ENCODE measurements at regions not wholly inside any gene's neighbourhood (a gene's known extent, or its start where the extent isn't known, plus 50 kb on each side); places are given as distances from the start of the nearest gene placed in this dataset.

DNA sequence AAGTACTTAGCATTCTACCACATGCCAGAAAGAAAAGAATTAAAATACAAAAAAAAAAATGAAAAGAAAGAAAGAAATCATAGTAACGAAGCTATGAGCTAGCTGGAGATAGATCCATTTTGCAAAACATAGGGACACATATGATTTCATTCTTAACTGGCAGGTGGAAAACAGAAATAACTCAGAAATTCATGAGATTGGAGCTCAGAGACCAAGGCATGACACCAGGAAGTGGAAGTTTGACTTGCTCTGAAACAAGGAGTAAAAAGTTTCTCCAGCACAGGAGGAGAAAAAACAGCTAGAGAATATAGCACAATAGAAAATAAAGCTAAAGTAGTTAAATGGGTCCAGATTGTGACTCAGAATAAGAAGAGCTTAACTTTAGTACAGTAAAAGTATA is 278.1 kb downstream of the ZEB2 start:
- no peak for DNase-seq

DNA sequence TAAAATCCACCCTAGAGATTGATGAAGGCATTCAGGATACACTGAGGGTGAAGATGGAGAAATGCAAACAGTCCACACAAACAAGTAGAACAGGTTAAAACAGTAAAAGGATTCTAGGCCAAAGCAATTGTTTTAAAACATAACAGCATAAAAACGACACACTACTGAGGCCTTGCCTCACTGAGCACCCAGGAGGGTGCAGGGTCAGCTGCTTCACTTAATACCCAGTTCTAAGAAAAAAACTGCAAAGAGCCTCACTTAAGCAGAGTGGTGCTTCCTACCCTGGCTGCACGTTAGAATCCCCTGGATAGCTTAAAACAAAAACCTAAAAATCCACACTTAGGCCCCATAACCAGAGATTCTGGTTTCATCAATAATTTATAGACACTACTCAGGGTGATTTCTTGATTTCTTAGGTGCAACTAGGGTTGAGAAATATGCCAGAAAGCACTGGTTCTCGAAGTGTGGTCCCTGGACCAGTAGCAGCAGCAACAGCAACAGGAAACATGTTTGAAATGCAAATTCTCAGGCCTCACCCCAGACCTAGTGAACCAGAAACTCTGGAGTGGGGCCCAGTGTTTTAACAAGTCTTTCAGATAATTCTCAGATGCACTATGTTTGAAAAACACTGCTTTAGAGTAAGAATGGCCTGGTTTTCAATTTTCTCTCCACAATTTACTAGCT is 279.1 kb downstream of the ZEB2 start:
- no peak for DNase-seq

DNA sequence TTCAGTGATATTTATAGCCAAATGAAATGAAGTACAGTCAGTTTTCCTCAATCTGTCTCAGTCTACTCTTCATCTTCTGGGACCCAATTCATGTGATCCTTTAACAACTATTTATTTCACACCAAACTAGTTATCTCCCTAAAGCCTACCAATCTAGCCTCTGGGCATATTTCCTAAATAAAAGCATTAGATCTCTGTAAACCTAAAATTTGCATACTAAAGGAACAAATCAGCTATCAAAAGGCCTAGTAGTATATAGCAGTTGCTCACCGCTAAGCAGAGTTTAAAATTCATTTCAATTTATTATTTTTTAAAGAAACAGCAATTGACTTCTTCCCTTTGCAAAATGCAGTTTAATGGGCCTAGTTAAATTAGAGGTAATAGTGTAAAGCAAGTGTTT is 280.2 kb downstream of the ZEB2 start:
- no peak for DNase-seq

DNA sequence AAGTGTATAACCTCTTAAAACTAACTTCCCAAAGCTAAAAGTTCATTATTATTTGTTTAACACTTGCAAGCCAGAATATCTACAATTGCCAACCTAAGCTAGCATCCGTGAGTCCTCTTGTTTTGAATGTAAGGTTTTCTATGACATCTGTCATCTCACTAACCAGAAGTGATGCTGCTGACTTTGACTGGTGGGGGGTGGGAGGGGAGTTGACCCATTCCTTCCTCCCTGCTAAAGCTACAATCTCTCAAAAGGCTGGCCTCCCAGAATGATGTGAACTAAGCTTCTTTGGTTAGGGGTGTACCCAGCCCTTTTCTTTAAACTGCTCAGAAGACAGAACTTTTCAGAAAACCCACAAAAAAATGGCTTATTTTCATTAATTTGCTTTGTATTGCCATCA is 280.6 kb downstream of the ZEB2 start:
- no peak for DNase-seq

DNA sequence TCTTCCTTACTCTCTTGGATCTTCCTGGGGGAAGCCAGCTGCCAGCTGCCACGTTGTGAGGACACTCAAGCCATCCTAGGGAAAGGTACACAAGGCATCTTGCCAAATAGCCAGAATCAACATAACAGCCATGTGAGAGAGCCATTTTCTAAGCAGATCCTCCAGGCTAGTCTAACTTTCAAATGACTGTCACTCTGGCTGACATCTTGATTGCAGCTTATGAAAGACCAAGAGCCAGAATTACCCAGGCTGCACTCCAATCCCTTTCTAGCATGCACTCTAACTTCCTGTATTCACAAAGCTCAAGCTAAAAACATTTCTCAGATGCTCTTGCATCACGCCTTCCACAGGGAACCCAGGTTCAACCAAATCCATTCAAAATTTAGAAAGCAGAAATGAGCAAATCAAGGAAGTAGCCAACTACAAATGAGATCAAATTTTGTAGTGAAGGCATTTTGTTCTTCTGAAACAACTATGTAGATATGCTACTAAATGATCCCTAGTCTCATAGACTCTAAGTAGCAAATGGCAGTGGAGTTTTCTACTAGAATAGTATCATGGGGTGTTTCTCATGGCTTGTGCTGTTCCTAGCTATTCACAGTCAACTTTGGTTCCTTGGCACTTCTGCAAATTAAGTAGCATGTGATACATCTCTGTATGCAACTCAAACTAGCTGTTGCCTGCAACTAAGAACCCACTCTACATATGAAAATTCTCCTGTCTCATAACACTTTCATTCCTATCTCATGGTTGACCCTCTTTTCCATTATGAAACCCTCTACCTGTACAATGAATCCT is 281.9 kb downstream of the ZEB2 start:
- no peak for DNase-seq

DNA sequence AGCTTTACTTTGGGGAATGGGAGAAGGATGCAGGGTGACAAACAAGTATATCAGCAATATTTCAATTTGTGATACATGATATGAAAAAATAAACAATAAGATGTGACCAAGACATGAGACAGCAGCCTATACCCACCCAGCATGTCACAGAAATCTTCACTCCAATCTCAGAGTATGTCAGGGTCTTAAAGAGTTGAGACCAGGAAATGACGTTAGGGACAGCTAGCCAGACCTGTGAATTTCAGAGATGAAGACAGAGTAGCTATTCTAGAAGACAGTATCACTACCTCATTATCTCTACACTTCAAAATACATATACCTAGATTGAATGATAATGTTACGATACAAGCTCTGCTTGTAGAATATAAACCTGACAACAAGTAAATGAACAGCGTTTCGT is 282.8 kb downstream of the ZEB2 start:
- DNase-seq: no peak

DNA sequence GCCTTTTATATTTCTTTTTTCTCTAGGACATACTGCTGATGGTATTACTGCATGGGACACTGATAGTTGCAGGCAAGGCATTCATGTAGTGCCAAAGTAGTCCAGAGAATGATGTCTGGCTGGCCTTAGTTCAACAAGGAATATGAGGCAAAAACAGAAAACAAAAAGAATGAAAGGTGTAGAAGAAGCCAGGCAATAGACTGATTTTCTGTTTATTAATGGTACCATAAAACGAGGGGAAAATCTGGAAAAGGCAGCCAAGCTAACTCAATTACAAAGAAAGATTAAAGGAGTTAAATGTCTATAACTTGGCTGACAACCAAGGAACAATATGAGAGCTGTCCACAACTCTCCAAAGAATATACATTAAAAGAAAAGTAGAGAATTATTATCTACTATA is 284.9 kb downstream of the ZEB2 start:
- no peak for DNase-seq

DNA sequence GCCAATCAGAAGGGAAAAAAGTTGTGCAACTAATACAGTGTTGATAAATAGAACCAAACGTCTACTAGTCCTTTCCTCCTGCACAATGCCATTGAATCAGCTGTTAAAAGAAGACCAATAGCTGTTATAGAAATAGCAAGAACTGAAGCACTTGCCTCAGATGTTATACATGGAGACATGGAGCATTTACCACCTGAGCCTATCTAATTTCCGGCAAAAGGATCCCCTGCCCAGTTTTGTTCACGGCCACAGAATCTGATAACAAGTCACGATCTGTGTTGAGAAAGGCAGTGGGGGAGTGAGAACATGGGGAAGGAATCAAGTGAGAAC is 285.4 kb downstream of the ZEB2 start:
- no peak for DNase-seq

DNA sequence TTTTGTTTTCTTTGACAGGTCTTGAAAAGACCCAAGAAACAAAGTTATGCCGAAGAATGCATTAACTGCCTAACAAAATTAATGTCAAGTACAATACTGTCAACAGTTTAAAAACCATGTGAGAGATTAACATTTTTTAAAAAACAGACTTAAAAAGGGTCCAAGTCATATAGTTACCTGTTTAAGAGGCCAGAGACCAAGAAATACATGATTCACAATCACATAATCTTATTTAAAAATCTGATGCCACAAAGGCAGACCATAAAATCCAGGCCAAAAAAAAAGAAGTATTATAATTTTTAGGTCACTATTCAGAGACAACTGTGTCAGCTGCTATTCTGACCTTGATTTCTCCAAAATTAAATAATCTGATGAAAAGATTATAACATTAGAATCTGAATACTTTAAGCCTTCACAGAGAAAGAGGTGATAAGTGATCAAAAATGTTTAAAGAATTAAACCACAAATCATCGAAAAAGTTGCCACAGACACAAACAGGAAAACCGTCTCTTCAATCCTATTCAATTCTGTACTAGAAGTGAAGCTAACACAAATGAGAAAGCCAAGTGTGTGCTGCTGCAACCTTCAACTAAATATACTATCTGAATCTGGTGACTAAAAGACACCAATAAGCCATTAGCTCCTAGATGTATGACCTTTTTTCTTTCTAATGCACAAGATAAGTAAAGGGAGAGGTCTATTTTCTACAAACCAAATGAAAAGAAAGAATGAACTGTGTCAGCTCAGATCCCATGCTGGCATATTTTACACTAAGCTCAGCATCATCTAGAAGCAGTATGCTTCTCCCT is 286.0 kb downstream of the ZEB2 start:
- DNase-seq: no peak

DNA sequence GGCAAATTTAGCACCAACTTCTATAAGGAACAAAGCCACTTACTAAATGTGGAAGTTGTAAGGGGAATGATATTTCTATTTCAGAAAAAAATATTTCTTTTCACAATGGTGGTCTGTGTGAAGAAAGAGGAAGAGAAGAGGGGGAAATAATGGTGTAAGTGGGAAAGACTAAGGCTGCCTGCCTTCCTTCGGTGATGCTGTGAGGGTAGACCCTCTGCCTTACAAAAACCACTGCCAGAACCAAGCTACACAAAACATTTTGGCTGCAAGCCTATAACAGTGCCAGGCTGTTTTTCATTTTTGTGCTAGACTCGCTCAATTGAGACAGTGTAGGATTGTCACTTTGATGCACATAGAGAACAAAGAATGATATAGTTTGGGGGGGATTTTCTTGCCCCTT is 286.6 kb downstream of the ZEB2 start:
- no peak for DNase-seq

DNA sequence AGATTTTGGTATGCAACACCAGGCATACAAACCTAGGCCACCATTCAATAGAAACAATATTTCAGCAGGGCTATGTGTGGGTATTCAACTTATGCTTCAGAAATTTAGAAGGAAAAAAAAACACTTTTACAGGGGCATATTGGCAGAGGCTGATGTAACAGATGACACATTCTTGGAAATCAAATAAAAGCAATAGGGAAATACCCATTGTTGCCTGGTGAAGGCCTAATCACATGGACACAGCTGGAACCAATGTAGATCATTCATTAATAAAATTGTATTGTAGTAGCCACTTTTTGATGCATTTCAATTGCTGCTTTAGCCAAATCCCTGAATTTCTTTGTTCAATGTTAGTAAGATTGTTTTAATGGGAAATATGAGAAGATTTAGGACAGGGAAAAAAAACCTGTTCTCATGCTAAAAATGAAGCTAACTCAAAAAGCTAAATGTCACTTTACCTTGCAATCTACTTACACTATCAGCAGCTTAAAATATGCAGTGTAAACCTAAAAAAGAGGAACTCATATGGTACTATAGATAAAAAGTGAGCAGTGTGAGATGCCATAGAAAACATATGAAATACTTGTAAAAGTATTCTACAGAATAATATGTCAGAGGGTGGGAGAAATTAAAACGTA is 289.4 kb downstream of the ZEB2 start:
- no peak for DNase-seq

DNA sequence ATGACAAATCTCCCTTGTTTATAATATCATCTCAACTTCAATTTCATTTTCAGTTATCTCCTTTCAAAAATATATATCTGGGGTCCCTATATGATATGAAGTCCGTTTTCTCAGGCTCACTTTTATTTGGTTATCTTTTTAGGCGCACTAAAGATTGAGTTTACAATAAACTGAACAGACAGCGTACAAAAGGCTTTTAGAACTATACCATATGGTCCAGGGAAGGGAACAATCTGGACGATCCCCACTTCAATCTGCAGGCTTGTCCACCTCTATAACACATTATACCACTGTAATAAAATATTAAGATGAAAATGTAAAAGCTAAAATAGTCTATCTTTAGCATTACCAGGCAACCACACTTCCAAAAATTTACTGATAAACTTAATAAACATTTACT is 289.9 kb downstream of the ZEB2 start:
- DNase-seq: no peak

DNA sequence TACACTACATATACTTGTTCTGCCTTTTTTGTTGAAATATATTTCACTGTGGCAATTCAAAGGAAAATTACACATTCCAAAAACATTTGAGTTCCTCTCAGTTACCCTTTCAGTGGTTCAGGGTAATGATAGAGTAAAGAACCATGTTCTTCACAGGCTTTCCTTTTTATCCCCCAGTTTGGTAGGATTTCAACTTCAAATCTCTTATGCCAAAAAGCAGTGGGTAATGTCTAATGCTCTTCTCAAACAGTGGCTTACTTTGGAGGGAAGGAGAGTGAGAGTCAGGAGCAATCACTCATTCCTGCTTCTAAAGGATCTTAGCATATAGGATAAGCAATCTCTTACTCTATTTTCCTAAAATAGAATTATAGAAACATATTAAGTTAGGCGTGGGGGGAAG is 290.6 kb downstream of the ZEB2 start:
- no peak for DNase-seq

DNA sequence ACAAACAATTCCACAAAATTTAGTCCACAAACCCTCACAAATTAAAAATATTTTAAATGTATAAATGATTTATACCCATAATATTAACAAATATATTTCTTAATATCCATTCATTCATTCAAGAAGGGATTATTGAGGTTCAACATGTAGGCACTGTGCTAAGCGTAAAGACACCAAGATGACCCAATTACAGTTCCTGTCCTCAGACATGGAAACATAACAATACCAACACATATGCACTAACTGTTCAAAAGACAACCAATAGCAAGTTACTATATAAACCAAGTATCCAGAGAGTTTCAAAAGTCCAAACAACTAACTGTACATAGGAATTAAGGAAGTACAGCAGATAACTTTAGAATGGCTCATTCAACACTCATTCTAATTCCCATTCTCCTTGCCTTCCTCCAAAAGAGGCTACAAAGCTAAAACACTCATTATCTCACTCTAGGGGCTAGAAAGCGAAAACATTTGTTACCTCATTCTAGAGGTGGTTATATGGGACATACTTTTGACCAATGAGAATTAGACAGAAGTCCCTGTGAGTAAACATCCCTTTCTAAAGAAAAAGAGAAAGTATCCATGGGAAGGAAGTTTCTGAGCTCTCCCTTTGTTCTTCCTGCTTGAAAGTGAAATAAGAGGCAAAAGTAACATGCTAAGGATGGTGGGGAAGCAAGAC is 292.4 kb downstream of the ZEB2 start:
- DNase-seq: no peak

DNA sequence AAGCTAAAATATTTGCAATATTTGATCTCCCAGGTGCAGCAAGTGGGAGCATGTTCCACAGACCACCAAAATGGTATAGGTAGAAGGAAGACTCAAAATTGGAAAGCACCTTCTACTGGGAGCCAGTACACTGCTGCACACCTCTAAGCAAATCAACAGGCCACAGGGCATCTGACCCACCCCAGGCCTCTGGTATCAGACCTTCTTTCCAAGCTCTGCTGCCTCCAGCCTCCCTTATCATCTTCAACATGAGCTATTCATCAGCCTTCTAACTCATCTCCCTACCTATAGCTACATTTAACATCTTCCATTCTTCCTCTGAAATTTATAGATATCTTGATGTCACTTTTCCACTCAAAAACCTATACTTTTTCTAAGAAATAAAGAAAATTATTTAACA is 294.8 kb downstream of the ZEB2 start:
- no peak for DNase-seq

DNA sequence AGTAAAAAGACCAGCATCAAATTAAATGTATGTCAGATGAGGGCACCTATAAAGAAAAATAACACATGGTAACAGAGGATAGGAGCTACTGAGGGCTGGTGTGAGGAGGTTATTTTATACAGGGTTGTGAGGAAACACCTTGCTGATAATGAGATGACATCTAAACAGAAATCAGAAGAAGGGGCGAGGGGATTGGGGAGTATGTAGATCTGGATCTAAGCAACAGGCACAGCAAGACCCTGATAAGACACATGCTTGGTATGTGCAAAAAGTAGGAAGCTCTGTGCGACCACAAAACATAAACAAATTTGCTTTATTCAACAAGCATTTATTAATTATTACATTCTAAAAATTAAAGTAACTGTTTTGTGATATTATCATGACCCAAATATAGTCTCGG is 295.4 kb downstream of the ZEB2 start:
- no peak for DNase-seq

DNA sequence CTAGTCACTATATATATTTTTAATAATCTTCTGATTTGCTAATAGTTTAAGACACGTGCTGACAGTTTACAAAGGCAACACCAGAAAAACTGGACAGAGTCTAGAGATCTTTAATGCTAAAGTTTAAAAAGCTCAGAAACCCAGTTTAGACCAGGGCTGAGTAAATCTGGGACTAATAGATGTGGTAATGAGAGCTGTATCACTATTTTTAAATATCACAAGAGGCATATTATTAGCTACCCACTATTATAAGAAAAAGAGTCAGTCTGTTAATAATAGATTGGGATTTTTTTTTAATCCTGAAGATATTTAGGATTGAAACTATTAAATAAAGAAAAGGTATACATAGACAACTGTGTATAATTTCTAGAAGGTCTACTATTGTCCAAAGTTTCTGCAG is 299.9 kb downstream of the ZEB2 start:
- DNase-seq: no peak

DNA sequence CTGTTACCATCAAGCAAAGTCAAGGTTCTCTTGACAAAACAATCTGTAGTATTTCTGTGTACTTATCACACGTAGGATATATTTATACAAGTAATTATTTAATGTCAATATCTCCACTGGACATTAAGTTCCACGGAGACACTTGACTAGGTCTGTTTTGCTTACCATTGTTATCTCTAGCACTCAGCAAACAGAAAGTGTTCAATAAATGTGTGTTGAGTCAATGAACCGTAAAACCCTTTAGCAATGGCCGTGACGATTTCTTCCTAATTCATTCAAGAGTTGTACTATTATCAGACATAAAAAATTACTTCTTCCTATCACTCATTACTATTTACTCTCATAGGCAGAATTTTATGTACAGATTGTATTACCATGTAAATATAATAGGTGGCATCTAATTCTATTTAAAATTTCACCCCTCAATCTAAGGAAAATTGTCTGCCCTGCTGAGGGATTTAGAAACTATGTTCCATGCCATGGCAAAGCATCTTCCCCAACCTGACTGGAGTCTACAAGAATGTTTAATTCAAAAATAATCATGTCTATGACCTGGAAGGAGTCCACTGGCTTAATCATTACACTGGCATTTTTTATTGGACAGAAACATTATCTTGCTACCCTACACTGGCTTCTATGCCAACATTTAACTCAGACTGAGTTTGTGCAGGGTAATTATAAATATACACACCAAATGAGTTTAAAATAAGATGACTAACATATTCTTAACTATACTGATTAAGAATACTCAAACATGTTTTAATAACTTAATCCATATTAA is 301.9 kb downstream of the ZEB2 start:
- DNase-seq: no peak

DNA sequence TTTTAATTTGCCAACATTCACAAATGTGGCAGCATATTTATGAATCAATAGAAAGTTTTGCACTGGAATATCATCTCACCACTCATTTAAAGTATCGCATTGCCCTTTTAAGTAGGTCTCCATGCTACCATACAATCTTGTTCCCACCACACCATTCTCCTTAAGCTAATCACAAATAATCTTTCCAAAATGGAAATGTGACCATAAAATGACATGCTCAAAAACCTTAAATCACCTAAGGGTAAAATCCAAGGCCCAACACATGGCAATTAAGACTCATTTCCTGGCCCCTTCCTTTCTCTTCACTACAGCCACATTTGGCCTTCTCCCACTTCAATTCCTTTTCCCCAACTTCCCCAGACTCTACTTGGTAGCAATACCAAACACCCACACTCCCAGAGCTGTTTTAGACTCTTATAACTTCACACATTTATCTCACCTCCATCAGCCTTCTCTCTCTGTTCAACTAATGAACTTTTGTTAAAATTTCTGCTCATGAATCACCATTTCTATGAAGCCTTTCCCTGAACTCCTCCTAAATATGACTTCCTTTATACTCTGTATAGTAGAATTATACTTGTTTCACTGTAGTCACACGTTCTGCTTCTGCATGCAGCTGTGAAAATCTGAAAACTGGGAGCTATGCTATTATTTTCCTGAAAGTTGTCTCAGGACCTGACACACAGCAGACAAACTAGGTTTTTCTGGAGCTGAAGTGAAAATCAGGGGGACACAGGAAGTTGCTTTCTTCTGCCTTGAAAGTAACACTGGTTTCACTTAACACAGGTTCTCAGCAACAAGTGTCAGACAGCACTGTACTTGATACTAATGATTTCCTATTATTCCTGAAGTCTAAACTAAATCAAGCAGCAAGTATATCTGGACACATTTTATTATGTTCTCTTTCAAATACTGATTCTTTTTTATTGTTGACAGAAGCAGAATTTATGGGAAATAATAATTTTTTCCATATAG is 303.9 kb downstream of the ZEB2 start:
- DNase-seq: no peak

DNA sequence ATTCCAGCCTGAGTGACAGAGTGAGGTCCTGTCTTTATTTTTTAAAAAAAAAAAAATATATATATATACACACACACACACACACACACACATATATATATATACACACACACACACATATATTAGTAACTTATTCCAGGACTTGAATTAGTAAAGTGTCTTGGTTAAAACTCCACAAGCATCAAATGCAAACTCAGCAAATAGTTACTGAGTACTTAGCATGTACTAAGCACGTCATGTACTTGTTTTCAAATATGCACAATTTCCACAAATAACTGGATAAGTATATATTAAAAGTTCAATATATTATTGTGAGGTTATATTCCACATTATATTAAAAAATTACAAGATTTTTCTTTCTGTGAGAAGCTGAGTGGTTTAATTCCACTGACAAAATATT is 304.7 kb downstream of the ZEB2 start:
- DNase-seq: no peak
